Stimulated activated CD8-positive, alpha-beta memory T cell treated with anti-CD3 and anti-CD28 coated beads, Interleukin-4, amount 100 ng/mL, for 48 hours (primary cell): ENCODE measurements at regions not wholly inside any gene's neighbourhood (a gene's known extent, or its start where the extent isn't known, plus 50 kb on each side); places are given as distances from the start of the nearest gene placed in this dataset.
"Not testable (repeated sequence)": the region's sequence is repeated elsewhere in the genome, so short reads cannot be mapped to it uniquely, and the experiment has no call there.

Experiments
- DNase-seq: peaks from one replicate; pipeline ENCODE4 v3.0.0-alpha.2; 2020

GRCh38 chr9:79037338-79037737 lies 534.4 kb upstream of the TLE4 start:
- DNase-seq = no peak

- no peak for DNase-seq
These were observed 531.1 kb upstream of the TLE4 start for GRCh38 chr9:79040671-79041070.

- DNase-seq = no peak
These were observed 530.5 kb upstream of the TLE4 start for GRCh38 chr9:79041266-79041665.

GRCh38 chr9:79043916-79044315 lies 527.8 kb upstream of the TLE4 start:
- no peak for DNase-seq

GRCh38 chr9:79046401-79046800 lies 525.4 kb upstream of the TLE4 start:
- no peak for DNase-seq

- DNase-seq = no peak
These were observed 522.4 kb upstream of the TLE4 start for GRCh38 chr9:79049371-79049770.

- no peak for DNase-seq
These were observed 518.2 kb upstream of the TLE4 start for GRCh38 chr9:79053598-79053997.

GRCh38 chr9:79054500-79054899 lies 517.3 kb upstream of the TLE4 start:
- no peak for DNase-seq

GRCh38 chr9:79056041-79056440 lies 515.7 kb upstream of the TLE4 start:
- no peak for DNase-seq

GRCh38 chr9:79057576-79057975 lies 514.2 kb upstream of the TLE4 start:
- no peak for DNase-seq

- no peak for DNase-seq
These were observed 511.0 kb upstream of the TLE4 start for GRCh38 chr9:79060766-79061165.

GRCh38 chr9:79061752-79062616 lies 509.8 kb upstream of the TLE4 start:
- DNase-seq = no peak

GRCh38 chr9:79073201-79073600 lies 498.6 kb upstream of the TLE4 start:
- DNase-seq = no peak

GRCh38 chr9:79080536-79080935 lies 491.2 kb upstream of the TLE4 start:
- no peak for DNase-seq

- DNase-seq = no peak
These were observed 488.1 kb upstream of the TLE4 start for GRCh38 chr9:79083621-79084020.

GRCh38 chr9:79087133-79087532 lies 484.6 kb upstream of the TLE4 start:
- DNase-seq = no peak

- DNase-seq = no peak
These were observed 482.7 kb upstream of the TLE4 start for GRCh38 chr9:79089054-79089560.

- not testable (repeated sequence) for DNase-seq
These were observed 481.9 kb upstream of the TLE4 start for GRCh38 chr9:79089851-79090250.

GRCh38 chr9:79103257-79103656 lies 468.5 kb upstream of the TLE4 start:
- DNase-seq = not testable (repeated sequence)

GRCh38 chr9:79104216-79104615 lies 467.5 kb upstream of the TLE4 start:
- DNase-seq = no peak

- DNase-seq = no peak
These were observed 466.8 kb upstream of the TLE4 start for GRCh38 chr9:79104951-79105350.

- no peak for DNase-seq
These were observed 463.7 kb upstream of the TLE4 start for GRCh38 chr9:79107911-79108676.

- DNase-seq = no peak
These were observed 460.1 kb upstream of the TLE4 start for GRCh38 chr9:79111653-79112052.

- DNase-seq = no peak
These were observed 456.6 kb upstream of the TLE4 start for GRCh38 chr9:79115176-79115575.
